ENCODE measurements at regions not wholly inside any gene's neighbourhood (a gene's known extent, or its start where the extent isn't known, plus 50 kb on each side); places are given as distances from the start of the nearest gene placed in this dataset.

GRCh38 chr14:24693353-24693737, 59.4 kb upstream of the GZMB start:
- TF ChIP-seq CTCF (IDR thresholded peaks at IDR 0.05): no peak
- no peak for TF ChIP-seq POLR2A (IDR thresholded peaks at IDR 0.05)

Measured in uterus (tissue), 2 donors.